HG03575 (cell line): ENCODE measurements at regions not wholly inside any gene's neighbourhood (a gene's known extent, or its start where the extent isn't known, plus 50 kb on each side); places are given as distances from the start of the nearest gene placed in this dataset.

Experiments used
- ATAC-seq: cut with Tn5 transposase; IDR thresholded peaks from one replicate; pipeline ENCODE4 v1.9.1; 2021; ENCODE audit not compliant: unreplicated experiment, insufficient number of reproducible peaks, low FRiP score; ENCODE audit errors: extremely low read depth

GRCh38 chr5:56512313-56512996 is 279.3 kb upstream of the ANKRD55 start:
- ATAC-seq, result no peak

DNA sequence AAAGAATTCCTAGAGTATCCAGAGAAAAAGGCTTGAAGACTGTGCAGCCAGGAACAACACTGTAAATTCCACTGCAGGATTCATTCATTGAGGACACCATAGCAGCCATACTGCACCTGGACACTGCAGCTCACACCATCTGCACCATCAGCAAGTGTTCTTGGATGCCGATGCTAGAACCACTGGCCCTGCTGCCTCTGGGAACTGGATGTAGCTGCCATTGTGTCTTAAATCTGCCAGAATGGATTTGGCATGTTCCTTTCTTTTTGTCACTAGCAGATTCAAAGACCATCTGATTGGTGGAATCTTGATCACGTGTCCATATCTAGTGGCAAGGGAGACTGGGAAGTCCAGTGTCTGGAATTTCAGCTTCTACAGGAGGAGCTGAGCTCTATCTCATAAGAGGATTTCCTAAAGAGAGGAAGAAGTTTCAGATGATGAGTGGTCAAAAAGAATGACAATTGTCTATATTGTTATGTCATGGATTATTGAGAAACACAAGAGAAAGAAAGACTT is 278.3 kb upstream of the ANKRD55 start:
- no peak for ATAC-seq

DNA sequence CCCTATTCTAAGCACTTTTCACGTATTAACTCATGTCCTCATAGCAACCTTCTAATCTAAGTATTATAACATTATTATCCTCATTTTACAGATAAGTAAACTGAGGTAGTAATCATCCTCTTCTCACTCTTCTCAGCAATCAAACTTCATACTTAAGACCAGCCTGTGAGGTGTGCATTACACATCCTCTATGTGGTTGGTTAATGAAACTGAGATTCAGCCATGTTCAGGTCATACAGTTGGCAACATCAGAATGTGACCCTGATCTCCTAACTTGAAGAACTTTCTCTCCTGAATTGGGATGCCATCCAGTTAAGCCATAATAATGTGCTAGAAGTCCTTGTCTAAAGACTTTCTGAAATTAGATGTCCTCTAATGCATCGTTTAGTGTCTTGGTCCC is 275.1 kb upstream of the ANKRD55 start:
- no peak for ATAC-seq

- no peak for ATAC-seq
Observed at GRCh38 chr5:56507351-56507930, 274.3 kb upstream of the ANKRD55 start.

DNA sequence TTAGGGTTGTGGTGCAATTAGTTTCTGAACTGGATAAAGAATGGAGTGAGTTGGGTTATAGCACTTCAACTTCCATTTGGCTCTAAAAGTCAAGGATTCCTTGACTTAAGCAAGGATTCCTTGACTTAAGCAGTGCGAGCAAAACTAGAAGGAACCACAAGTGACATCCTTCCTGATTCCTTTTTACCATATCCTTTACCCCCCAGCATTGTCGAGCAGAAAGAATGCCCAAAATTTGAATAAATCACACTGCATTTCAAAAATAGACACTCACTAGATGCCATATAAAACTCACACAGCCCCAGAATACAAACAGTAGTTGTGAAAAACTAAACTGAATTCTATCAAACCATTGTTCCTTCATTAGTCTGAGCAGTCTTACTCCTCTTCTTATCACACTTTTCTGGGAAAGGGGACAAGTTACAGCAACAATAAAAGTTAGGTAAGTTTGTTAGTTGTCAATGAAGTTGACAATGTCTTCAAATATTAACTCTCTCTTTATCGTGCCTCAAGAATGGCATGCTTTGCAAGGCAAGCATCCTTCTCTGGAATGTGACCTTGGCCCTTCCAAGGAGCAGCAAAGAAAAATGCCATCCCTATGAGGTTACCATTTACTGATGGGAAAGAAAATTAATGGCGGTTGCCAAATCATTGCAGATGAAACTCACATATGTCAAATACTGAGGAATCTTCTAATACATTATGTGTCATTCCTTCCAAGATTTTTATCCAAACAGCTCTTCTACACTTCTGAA is 273.3 kb upstream of the ANKRD55 start:
- ATAC-seq, result no peak

GRCh38 chr5:56503929-56504328 is 270.8 kb upstream of the ANKRD55 start:
- no peak for ATAC-seq

DNA sequence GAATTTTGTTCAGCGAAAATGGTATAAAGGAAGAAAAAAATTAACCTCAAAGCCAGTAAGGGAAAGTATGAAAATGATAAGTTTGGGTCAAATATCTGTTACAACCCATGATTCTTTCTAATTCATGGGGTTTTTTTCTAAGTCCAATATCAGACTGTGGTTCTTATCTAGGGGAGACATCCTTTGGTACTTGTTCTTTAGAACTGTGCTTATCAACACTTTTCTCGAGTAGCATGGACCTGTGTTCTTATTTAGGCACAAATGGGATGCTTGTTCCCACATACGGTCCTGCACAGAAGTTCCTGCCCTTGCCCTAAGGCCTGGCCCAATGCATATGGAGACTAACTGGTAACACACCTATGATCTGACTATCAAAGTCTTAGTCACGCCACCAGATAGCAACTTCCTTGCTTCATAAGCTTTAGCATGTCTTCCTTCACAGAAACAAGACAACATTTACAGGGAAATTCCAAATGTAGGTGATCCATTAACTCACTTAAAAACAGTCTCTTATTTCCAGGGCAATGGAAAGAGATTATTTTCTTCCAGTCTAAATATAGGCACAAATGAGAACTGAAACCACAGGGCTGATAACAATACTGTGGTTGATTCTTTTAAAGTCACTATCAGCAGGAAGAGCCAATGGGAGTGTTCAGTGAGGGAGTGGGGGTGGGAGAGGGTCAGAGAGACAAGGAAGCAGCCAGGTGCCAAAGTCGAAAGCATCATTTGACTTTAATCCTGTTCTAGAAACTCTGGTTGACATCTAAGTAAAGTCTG is 268.8 kb upstream of the ANKRD55 start:
- ATAC-seq, result no peak

- ATAC-seq, result no peak
Observed at GRCh38 chr5:56499901-56500300, 266.8 kb upstream of the ANKRD55 start.

- ATAC-seq, result no peak
Observed at GRCh38 chr5:56499491-56499890, 266.4 kb upstream of the ANKRD55 start.

- no peak for ATAC-seq
Observed at GRCh38 chr5:56498759-56499395, 265.7 kb upstream of the ANKRD55 start.

- ATAC-seq, result no peak
Observed at GRCh38 chr5:56496581-56497063, 263.5 kb upstream of the ANKRD55 start.

DNA sequence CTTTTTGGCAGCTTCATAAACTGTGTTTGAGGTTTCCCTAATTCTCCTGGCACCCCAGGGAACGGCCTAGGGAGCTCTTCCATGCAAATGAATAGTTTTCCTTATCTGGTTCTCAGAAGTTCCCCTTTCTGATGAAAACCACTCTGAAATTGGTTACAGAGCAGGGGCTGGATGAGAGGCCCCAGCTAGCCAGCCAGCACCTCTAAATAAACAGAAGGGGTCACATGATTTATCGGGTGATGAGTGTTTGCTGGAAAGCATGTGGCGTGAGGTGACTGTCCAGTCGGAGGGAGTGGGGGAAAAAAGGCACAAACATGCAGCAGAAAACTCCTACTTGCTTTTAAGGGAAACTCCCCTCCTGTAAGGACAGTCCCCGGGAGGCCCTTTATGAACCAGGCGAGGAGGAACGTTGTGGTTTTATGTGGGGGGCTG is 261.2 kb upstream of the ANKRD55 start:
- no peak for ATAC-seq

DNA sequence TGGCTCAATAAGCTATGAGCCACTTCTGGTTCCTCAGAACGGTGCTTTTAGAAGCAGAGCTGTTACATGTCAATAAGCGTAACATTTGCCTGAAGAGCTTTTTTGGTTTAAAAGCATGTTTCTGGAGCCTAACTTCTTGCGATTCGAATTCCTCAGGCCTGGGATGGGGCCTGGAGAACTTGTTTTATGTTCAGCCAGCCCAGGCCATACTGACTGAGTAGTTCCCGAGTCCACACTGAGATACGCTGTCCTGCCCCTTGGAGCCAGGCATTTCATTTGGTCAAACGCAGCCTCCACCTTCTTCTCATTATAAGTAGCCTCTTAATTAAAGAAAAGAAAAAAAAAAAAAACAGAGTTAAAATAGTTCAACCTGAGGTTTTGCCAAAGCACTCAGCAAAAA is 260.6 kb upstream of the ANKRD55 start:
- ATAC-seq, result no peak

GRCh38 chr5:56493308-56493707 is 260.2 kb upstream of the ANKRD55 start:
- ATAC-seq, result no peak

DNA sequence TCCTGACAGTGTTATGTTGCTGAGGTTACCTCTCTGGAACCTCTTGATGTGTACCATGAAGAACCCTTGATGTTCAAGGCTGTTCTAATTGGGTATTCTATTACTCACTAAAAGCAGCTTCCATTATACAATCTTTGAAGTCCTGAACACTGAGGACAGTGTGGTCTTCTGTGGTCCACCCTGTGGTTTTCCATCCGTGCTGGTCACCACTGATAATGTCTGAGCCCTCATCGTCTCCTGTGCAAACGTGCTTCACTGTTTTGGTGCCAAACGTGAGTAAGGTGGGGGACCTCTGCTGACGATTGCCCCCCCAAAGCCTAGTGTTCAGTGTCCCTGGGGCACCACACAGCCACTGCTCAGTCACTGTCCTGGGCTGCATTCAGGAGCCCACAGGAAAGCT is 259.7 kb upstream of the ANKRD55 start:
- ATAC-seq, result no peak

- ATAC-seq, result no peak
Observed at GRCh38 chr5:56490971-56491468, 257.9 kb upstream of the ANKRD55 start.

GRCh38 chr5:56489272-56489671 is 256.1 kb upstream of the ANKRD55 start:
- ATAC-seq, result no peak

GRCh38 chr5:56487528-56488115 is 254.5 kb upstream of the ANKRD55 start:
- ATAC-seq, result no peak
